Breast epithelium (tissue), 4 donors: ENCODE measurements at regions not wholly inside any gene's neighbourhood (a gene's known extent, or its start where the extent isn't known, plus 50 kb on each side); places are given as distances from the start of the nearest gene placed in this dataset.

Experiments
- DNase-seq, 2 donors: peaks; one replicate each; pipeline ENCODE4 v3.0.0-alpha.2; 2019; ENCODE audit warnings: low spot score in 2 of 2
- H3K27ac ChIP-seq, 2 donors: fragments of 200-600 bp; sonication (generic) in 1 of 2; one replicate each; pipeline ENCODE4 v1.5.1; 2016 to 2019; ENCODE audit warnings: mild to moderate bottlenecking in 1 of 2
- H3K27me3 ChIP-seq, 2 donors: fragments of 200-600 bp; sonication (generic) in 1 of 2; one replicate each; pipeline versions ENCODE4 v1.5.1 to v1.6.0; 2017 to 2019; ENCODE audit warnings: control low read depth in 1 of 2, mild to moderate bottlenecking in 1 of 2
- H3K36me3 ChIP-seq: fragments of 200-600 bp; one replicate; pipeline ENCODE4 v1.5.1; 2019
- H3K4me1 ChIP-seq, 2 donors: fragments of 200-600 bp; sonication (generic); one replicate each; pipeline ENCODE4 v1.5.1; 2016 to 2019; ENCODE audit warnings: control low read depth in 1 of 2
- H3K4me3 ChIP-seq, 3 donors: fragments of 200-600 bp; sonication (generic); 1 replicate in 2 of 3; 2 replicates in 1 of 3; pipeline ENCODE4 v1.5.1; 2016 to 2019; ENCODE audit warnings: mild to moderate bottlenecking in 3 of 3, moderate library complexity in 2 of 3
- H3K9me3 ChIP-seq, 2 donors: fragments of 200-600 bp; sonication (generic) in 1 of 2; one replicate each; pipeline ENCODE4 v1.5.1; 2016 to 2019; ENCODE audit warnings: control low read depth in 1 of 2
- CTCF ChIP-seq, 3 donors: fragments of 450-650 bp; IDR thresholded peaks; one replicate each; pipeline ENCODE4 v1.5.1; 2016 to 2017; ENCODE audit warnings: antibody characterized with exemption in 3 of 3, mild to moderate bottlenecking in 3 of 3, moderate library complexity in 3 of 3
- POLR2A ChIP-seq: fragments of 450-650 bp; IDR thresholded peaks from one replicate; pipeline ENCODE4 v1.6.1; 2016; ENCODE audit warnings: antibody characterized with exemption, mild to moderate bottlenecking, moderate library complexity
- POLR2AphosphoS5 ChIP-seq, 3 donors: sonication (generic); formaldehyde crosslinking; IDR thresholded peaks; one replicate each; pipeline ENCODE4 v1.6.1; 2017; ENCODE audit warnings: antibody characterized with exemption in 3 of 3
- intact Hi-C: fragments of 100-400 bp; cut with DNase I; formaldehyde crosslinking; loops from one replicate; pipeline ENCODE4 v1.15.1; 2023; ENCODE audit warnings: low total_unique reads

GRCh38 chr3:77917225-77917624 is 877.3 kb downstream of the ROBO2 start:
- no peak overlapping the region for H3K4me3 ChIP-seq

GRCh38 chr3:77919244-77919643 is 879.3 kb downstream of the ROBO2 start:
- no peak for DNase-seq
- Histone ChIP-seq H3K27ac (no peak overlapping the region), H3K4me3 (no peak overlapping the region), H3K36me3 (no peaks in the 10 kb centered on the region), H3K9me3 (peaks cover 5 to 22% of the 10 kb centered on the region in 2 donors), H3K4me1 (no peaks in the 10 kb centered on the region), H3K27me3 (no peaks in the 10 kb centered on the region)
- no peak for TF ChIP-seq POLR2AphosphoS5 (IDR thresholded peaks at IDR 0.05)
- no peak for TF ChIP-seq POLR2A
- TF ChIP-seq CTCF (IDR thresholded peaks at IDR 0.05) = no peak
- intact Hi-C loops = no loop called here

More at GRCh38 chr3:77917225-77917624, 877.3 kb downstream of the ROBO2 start:
- TF ChIP-seq POLR2AphosphoS5 (IDR thresholded peaks at IDR 0.05) = no peak
- TF ChIP-seq CTCF (IDR thresholded peaks at IDR 0.05) = no peak
- TF ChIP-seq POLR2A = no peak
- H3K4me1 ChIP-seq = no peaks in the 10 kb centered on the region
- H3K9me3 ChIP-seq = peaks cover 5 to 22% of the 10 kb centered on the region in 2 donors
- no peak overlapping the region for H3K27ac ChIP-seq
- H3K27me3 ChIP-seq = no peaks in the 10 kb centered on the region
- DNase-seq = no peak
- H3K36me3 ChIP-seq = no peaks in the 10 kb centered on the region
- intact Hi-C loops = no loop called here

- H3K9me3 ChIP-seq = no peaks in the 10 kb centered on the region
- H3K27ac ChIP-seq = no peak overlapping the region
- DNase-seq = no peak
- TF ChIP-seq POLR2A (no peak), POLR2AphosphoS5 (IDR thresholded peaks at IDR 0.05) (no peak), CTCF (IDR thresholded peaks at IDR 0.05) (no peak)
- H3K4me1 ChIP-seq = no peaks in the 10 kb centered on the region
- intact Hi-C loops = no loop called here
- H3K36me3 ChIP-seq = no peaks in the 10 kb centered on the region
- H3K27me3 ChIP-seq = no peaks in the 10 kb centered on the region
- no peak overlapping the region for H3K4me3 ChIP-seq
These were observed 891.5 kb downstream of the ROBO2 start for GRCh38 chr3:77931255-77932009.

GRCh38 chr3:77932926-77933325 is 893.0 kb downstream of the ROBO2 start:
- no peak overlapping the region for H3K27ac ChIP-seq
- H3K4me1 ChIP-seq = no peaks in the 10 kb centered on the region
- no peaks in the 10 kb centered on the region for H3K36me3 ChIP-seq
- H3K9me3 ChIP-seq = no peaks in the 10 kb centered on the region
- no peak for DNase-seq
- intact Hi-C loops = no loop called here
- H3K27me3 ChIP-seq = no peaks in the 10 kb centered on the region
- H3K4me3 ChIP-seq = no peak overlapping the region
- TF ChIP-seq POLR2AphosphoS5 (IDR thresholded peaks at IDR 0.05) (no peak), POLR2A (no peak), CTCF (IDR thresholded peaks at IDR 0.05) (no peak)

- Histone ChIP-seq H3K27ac (no peak overlapping the region), H3K4me3 (no peak overlapping the region), H3K4me1 (no peaks in the 10 kb centered on the region), H3K9me3 (no peaks in the 10 kb centered on the region), H3K36me3 (no peaks in the 10 kb centered on the region), H3K27me3 (no peaks in the 10 kb centered on the region)
- no peak for TF ChIP-seq POLR2A
- no peak for DNase-seq
- intact Hi-C loops = no loop called here
These were observed 894.0 kb downstream of the ROBO2 start for GRCh38 chr3:77933926-77934325.
